ENCODE measurements at regions not wholly inside any gene's neighbourhood (a gene's known extent, or its start where the extent isn't known, plus 50 kb on each side); places are given as distances from the start of the nearest gene placed in this dataset.

DNA sequence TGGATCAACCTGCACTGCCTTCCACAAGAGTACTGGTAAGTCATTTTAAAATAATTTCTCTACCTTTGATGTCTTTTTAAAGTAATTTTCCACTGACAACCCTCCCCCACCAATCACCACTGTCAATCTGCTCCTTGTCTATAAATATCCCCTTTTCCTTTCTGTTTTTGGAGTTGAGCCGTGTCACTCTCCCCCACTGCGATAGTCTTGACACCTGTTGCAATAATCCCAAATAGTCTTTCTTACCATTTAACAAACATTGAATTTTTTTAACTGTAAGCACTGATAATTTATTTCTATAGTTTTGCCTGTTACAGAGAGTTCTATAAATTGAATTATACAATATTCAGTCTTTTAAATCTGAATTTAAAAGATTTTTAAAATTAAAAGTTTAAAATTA lies 420.9 kb downstream of the COL11A1 start:
- TF ChIP-seq, protein P1, sequence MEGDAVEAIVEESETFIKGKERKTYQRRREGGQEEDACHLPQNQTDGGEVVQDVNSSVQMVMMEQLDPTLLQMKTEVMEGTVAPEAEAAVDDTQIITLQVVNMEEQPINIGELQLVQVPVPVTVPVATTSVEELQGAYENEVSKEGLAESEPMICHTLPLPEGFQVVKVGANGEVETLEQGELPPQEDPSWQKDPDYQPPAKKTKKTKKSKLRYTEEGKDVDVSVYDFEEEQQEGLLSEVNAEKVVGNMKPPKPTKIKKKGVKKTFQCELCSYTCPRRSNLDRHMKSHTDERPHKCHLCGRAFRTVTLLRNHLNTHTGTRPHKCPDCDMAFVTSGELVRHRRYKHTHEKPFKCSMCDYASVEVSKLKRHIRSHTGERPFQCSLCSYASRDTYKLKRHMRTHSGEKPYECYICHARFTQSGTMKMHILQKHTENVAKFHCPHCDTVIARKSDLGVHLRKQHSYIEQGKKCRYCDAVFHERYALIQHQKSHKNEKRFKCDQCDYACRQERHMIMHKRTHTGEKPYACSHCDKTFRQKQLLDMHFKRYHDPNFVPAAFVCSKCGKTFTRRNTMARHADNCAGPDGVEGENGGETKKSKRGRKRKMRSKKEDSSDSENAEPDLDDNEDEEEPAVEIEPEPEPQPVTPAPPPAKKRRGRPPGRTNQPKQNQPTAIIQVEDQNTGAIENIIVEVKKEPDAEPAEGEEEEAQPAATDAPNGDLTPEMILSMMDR (conservative IDR thresholded peaks at IDR 0.05 in 1 of 2, IDR thresholded peaks at IDR 0.05 in 1 of 2; ENCODE audit: extremely low read depth in 1 of 2, insufficient read depth in 1 of 2, low read depth in 1 of 2, low read length in 2 of 2): no peak
- no peak for TF ChIP-seq EZH2 (IDR thresholded peaks at IDR 0.05; ENCODE audit: borderline replicate concordance, low read length)

All from mammary epithelial cell (primary cell).